Astrocyte (in vitro differentiated cells and primary cell): ENCODE measurements at regions not wholly inside any gene's neighbourhood (a gene's known extent, or its start where the extent isn't known, plus 50 kb on each side); places are given as distances from the start of the nearest gene placed in this dataset.
"Not testable (repeated sequence)": the region's sequence is repeated elsewhere in the genome, so short reads cannot be mapped to it uniquely, and the experiment has no call there.

Experiments
- DNase-seq: peaks from one replicate; pipeline ENCODE4 v3.0.0-alpha.2; 2010; ENCODE audit warnings: low read depth
- FAIRE-seq: peaks from 2 replicates; lab custom pipeline; 2011; peaks lifted over from hg19 to GRCh38; lab: Jason Lieb, UNC
- H2AFZ ChIP-seq: 2 replicates; pipeline ENCODE4 v1.6.0; 2012; ENCODE audit warnings: low read depth, low read length, inconsistent platforms
- H3K27ac ChIP-seq: 2 replicates; pipeline ENCODE4 v1.5.1; 2011; ENCODE audit warnings: low read depth, low read length, inconsistent platforms
- H3K27me3 ChIP-seq: 2 replicates; pipeline ENCODE4 v1.6.0; 2011; ENCODE audit warnings: low read length, inconsistent platforms; ENCODE audit not compliant: insufficient read depth
- H3K36me3 ChIP-seq: 2 replicates; pipeline ENCODE4 v1.5.1; 2011; ENCODE audit warnings: low read length, inconsistent platforms; ENCODE audit not compliant: insufficient read depth
- H3K4me1 ChIP-seq: 2 replicates; pipeline ENCODE4 v1.5.1; 2011; ENCODE audit warnings: low read length, inconsistent platforms; ENCODE audit not compliant: insufficient read depth
- H3K4me2 ChIP-seq: 2 replicates; pipeline ENCODE4 v1.6.0; 2012; ENCODE audit warnings: low read length, inconsistent platforms
- H3K4me3 ChIP-seq: 2 replicates; pipeline ENCODE4 v1.5.1; 2011; ENCODE audit warnings: low read depth, mild to moderate bottlenecking, low read length, inconsistent platforms; ENCODE audit not compliant: insufficient read depth
- H3K79me2 ChIP-seq: 2 replicates; pipeline ENCODE4 v1.6.0; 2012; ENCODE audit warnings: mild to moderate bottlenecking, low read length, inconsistent platforms; ENCODE audit not compliant: insufficient read depth
- H3K9ac ChIP-seq: 2 replicates; pipeline ENCODE4 v1.6.0; 2012; ENCODE audit warnings: mild to moderate bottlenecking, low read length, inconsistent platforms
- H3K9me3 ChIP-seq: 2 replicates; pipeline ENCODE4 v1.5.1; 2012; ENCODE audit warnings: low read depth, mild to moderate bottlenecking, low read length, inconsistent platforms; ENCODE audit not compliant: insufficient read depth
- H4K20me1 ChIP-seq: 2 replicates; pipeline ENCODE4 v1.6.0; 2012; ENCODE audit warnings: low read length, inconsistent platforms; ENCODE audit not compliant: insufficient read depth
- H3K27ac Mint-ChIP-seq: one replicate; pipeline ENCODE4 v1.8.0; 2021; ENCODE audit warnings: mild to moderate bottlenecking, mixed read lengths; ENCODE audit not compliant: unreplicated experiment
- H3K27me3 Mint-ChIP-seq: one replicate; pipeline ENCODE4 v1.8.0; 2021; ENCODE audit warnings: low read depth, mixed read lengths; ENCODE audit not compliant: unreplicated experiment
- H3K36me3 Mint-ChIP-seq: one replicate; pipeline ENCODE4 v1.8.0; 2021; ENCODE audit warnings: low read depth, mixed read lengths; ENCODE audit not compliant: unreplicated experiment
- H3K4me1 Mint-ChIP-seq: one replicate; pipeline ENCODE4 v1.8.0; 2021; ENCODE audit warnings: low read depth, mixed read lengths; ENCODE audit not compliant: unreplicated experiment
- H3K4me3 Mint-ChIP-seq: one replicate; pipeline ENCODE4 v1.8.0; 2021; ENCODE audit warnings: mild to moderate bottlenecking, moderate library complexity, mixed read lengths; ENCODE audit not compliant: unreplicated experiment
- H3K9me3 Mint-ChIP-seq: one replicate; pipeline ENCODE4 v1.8.0; 2021; ENCODE audit warnings: mild to moderate bottlenecking, mixed read lengths; ENCODE audit not compliant: unreplicated experiment
- CTCF ChIP-seq: IDR thresholded peaks from 2 replicates; pipeline ENCODE4 v1.5.1; 2011; ENCODE audit warnings: low read depth, mild to moderate bottlenecking, inconsistent platforms, low read length, moderate library complexity; ENCODE audit not compliant: insufficient read depth
- EZH2 ChIP-seq: IDR thresholded peaks from 2 replicates; pipeline ENCODE4 v1.6.1; 2012; ENCODE audit warnings: mild to moderate bottlenecking, low read length, inconsistent platforms; ENCODE audit not compliant: insufficient read depth

- H2AFZ ChIP-seq, H3K36me3 Mint-ChIP-seq, H3K36me3 ChIP-seq, H3K27me3 Mint-ChIP-seq, H4K20me1 ChIP-seq, H3K4me3 Mint-ChIP-seq, H3K4me1 ChIP-seq, FAIRE-seq, H3K4me3 ChIP-seq, H3K27ac ChIP-seq, H3K4me1 Mint-ChIP-seq, H3K9me3 ChIP-seq, H3K9ac ChIP-seq, H3K79me2 ChIP-seq, H3K27ac Mint-ChIP-seq, H3K4me2 ChIP-seq, H3K27me3 ChIP-seq, DNase-seq: not testable (repeated sequence)
- H3K9me3 Mint-ChIP-seq, result peaks cover 24% of the 10 kb centered on the region
Observed at GRCh38 chr20:29787456-29787855, 1470.0 kb upstream of the DEFB115 start.

- Histone ChIP-seq H2AFZ (no peak overlapping the region), H3K4me3 (no peak overlapping the region), H3K9ac (no peak overlapping the region), H3K27ac (no peak overlapping the region), H3K4me1 (no peaks in the 10 kb centered on the region), H3K79me2 (no peaks in the 10 kb centered on the region), H3K4me2 (no peak overlapping the region), H4K20me1 (no peaks in the 10 kb centered on the region), H3K9me3 (no peaks in the 10 kb centered on the region), H3K36me3 (no peaks in the 10 kb centered on the region), H3K27me3 (no peaks in the 10 kb centered on the region)
- Mint-ChIP-seq H3K27ac (no peak overlapping the region), H3K4me3 (no peak overlapping the region), H3K36me3 (no peaks in the 10 kb centered on the region), H3K4me1 (no peaks in the 10 kb centered on the region), H3K27me3 (no peaks in the 10 kb centered on the region), H3K9me3 (peaks cover 18% of the 10 kb centered on the region)
- DNase-seq (no peak), FAIRE-seq (no peak)
- TF ChIP-seq EZH2 (no peak), CTCF (no peak)
Observed at GRCh38 chr20:29790510-29790909, 1467.0 kb upstream of the DEFB115 start.

DNA sequence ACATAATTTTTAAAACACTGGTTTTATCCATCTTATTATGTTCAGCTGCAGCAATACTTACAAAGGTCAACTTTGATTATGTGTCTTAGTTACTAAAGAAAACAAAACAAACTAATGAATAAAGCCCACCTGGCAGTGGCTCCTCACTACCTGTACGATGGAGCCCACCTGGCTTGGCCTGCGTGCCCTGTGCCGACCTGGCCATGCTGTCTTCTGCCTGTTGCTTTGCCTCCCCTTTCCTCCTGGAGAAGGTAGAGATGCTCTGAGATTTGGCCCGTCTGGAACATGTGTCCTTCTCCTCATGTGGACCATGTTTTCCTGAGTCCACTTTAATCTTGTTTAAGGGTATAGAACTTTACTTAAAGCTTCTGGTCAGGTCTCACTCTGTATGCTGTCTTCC is 1426.0 kb upstream of the DEFB115 start:
- H3K4me3 Mint-ChIP-seq, H3K36me3 Mint-ChIP-seq, H3K4me1 ChIP-seq, H2AFZ ChIP-seq, H3K27me3 Mint-ChIP-seq, H3K9me3 ChIP-seq, H3K79me2 ChIP-seq, H3K27ac ChIP-seq, H4K20me1 ChIP-seq, FAIRE-seq, H3K27me3 ChIP-seq, H3K9ac ChIP-seq, H3K4me2 ChIP-seq, DNase-seq, H3K4me1 Mint-ChIP-seq, H3K36me3 ChIP-seq, H3K27ac Mint-ChIP-seq, H3K4me3 ChIP-seq: not testable (repeated sequence)
- H3K9me3 Mint-ChIP-seq, result peaks cover 18% of the 10 kb centered on the region

DNA sequence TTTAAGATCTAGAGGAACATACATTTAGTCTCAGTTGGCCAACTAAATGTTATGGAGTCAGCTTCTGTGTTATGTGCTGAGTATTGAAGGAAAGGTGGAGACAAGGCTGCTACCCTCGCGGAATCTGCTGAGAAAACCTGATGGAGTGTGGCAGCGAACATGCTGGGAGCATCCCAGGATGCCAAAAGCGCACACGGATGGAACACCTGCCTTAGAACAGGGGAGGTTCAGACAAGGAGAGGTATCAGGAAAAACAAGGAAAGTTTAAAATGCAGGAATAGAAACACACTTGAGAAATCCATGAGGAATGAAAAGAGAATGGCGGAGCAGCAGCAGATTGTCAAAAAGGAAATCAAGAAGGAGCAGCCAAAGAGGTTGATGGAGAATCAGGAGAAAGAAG is 1389.5 kb upstream of the DEFB115 start:
- H3K27ac Mint-ChIP-seq, H3K79me2 ChIP-seq, FAIRE-seq, H3K9me3 Mint-ChIP-seq, H3K9ac ChIP-seq, H3K4me3 ChIP-seq, DNase-seq, H3K27ac ChIP-seq, H3K36me3 Mint-ChIP-seq, H3K9me3 ChIP-seq, H3K4me3 Mint-ChIP-seq, H3K4me2 ChIP-seq, H3K27me3 ChIP-seq, H2AFZ ChIP-seq, H3K27me3 Mint-ChIP-seq, H3K4me1 ChIP-seq, H3K36me3 ChIP-seq, H4K20me1 ChIP-seq, H3K4me1 Mint-ChIP-seq: not testable (repeated sequence)

GRCh38 chr20:29868688-29869087 is 1388.8 kb upstream of the DEFB115 start:
- H3K4me3 ChIP-seq, H3K79me2 ChIP-seq, H3K9ac ChIP-seq, H3K4me1 ChIP-seq, H2AFZ ChIP-seq, H3K36me3 ChIP-seq, H3K27me3 Mint-ChIP-seq, DNase-seq, H3K4me2 ChIP-seq, H3K27ac Mint-ChIP-seq, H3K4me1 Mint-ChIP-seq, H3K27me3 ChIP-seq, FAIRE-seq, H3K27ac ChIP-seq, H4K20me1 ChIP-seq, H3K36me3 Mint-ChIP-seq, H3K4me3 Mint-ChIP-seq, H3K9me3 ChIP-seq: not testable (repeated sequence)
- peaks cover 11% of the 10 kb centered on the region for H3K9me3 Mint-ChIP-seq
